ENCODE measurements at regions not wholly inside any gene's neighbourhood (a gene's known extent, or its start where the extent isn't known, plus 50 kb on each side); places are given as distances from the start of the nearest gene placed in this dataset.
"Not testable (repeated sequence)": the region's sequence is repeated elsewhere in the genome, so short reads cannot be mapped to it uniquely, and the experiment has no call there.

DNA sequence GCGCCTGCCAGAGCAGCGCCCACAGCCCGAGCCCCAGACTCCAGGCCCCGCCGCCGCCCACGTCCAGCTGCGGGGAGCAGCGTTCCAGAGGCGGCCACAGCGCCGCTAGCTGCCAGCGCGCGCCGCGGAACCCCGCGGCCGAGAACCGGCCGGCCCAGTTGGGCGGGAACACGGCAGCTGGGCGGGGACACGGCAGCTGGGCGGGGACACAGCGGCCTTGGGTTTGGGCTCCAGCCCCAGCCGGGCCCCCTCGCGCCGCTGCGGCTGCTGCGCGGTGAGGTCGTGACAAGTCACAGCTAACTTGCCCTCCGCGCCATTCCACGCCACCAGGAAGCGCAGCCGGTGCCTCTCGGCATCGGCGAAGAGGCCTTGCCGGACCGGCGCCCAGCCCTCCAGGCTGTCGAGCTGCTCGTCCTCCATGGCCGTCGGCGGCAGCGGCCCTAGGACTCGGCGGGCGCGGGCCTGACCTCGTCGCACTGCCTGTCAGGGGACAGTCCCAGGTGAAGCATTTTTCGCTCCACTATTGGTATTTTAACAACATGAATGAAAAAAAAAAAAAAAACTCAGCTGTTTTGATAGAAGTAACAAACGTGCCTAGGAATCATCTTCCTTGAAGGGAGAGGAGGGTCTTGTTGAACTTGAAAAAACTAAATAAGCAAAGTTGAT is 56.6 kb upstream of the GOLGA8N start:
- H3K9me3 ChIP-seq (ENCODE audit: control insufficient read depth in 2 of 3, insufficient read depth in 1 of 3, low read length in 3 of 3); H3K27me3 ChIP-seq (ENCODE audit: control insufficient read depth, insufficient read depth, low read length); intact Hi-C loops (cut with DNase I); H3K9ac ChIP-seq (ENCODE audit: low read length in 3 of 3); H3K4me1 ChIP-seq (ENCODE audit: control insufficient read depth in 2 of 3, insufficient read depth in 2 of 3, low read depth in 1 of 3, low read length in 3 of 3); H3K36me3 ChIP-seq (ENCODE audit: control insufficient read depth in 2 of 3, insufficient read depth in 3 of 3, low read length in 3 of 3); H3K27ac ChIP-seq (ENCODE audit: low read depth in 2 of 2, low read length in 2 of 2); FAIRE-seq: not testable (repeated sequence)
- peak overlapping the region; percentile 45 to 59 (median 45) for H3K4me3 ChIP-seq (ENCODE audit: low read length in 3 of 3)
- peak; percentile 6 to 84 (median 31) for DNase-seq

DNA sequence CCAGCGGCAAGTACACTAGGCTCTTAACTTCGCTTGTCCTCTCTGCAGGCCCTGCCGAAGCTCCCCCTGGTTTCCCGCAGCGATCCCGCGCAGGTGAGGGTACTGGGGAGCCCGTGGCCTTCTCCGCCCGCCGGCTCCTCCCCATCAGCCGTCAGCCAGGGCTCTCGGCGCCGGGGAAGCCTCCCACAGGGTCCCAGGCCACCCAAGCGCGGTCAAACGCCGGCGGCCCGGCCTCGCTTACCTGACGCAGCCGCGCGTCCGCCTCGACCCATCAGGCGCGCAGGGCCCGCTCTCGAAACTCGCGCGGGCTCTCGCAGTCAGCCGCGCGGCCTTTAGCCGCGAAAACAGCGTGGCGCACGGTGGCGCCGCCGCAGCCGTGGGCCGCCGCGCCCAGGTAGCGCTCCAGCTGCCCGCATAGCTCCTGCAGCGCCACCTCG is 57.2 kb upstream of the GOLGA8N start:
- H3K27ac ChIP-seq (ENCODE audit: low read depth in 2 of 2, low read length in 2 of 2); FAIRE-seq: not testable (repeated sequence)

DNA sequence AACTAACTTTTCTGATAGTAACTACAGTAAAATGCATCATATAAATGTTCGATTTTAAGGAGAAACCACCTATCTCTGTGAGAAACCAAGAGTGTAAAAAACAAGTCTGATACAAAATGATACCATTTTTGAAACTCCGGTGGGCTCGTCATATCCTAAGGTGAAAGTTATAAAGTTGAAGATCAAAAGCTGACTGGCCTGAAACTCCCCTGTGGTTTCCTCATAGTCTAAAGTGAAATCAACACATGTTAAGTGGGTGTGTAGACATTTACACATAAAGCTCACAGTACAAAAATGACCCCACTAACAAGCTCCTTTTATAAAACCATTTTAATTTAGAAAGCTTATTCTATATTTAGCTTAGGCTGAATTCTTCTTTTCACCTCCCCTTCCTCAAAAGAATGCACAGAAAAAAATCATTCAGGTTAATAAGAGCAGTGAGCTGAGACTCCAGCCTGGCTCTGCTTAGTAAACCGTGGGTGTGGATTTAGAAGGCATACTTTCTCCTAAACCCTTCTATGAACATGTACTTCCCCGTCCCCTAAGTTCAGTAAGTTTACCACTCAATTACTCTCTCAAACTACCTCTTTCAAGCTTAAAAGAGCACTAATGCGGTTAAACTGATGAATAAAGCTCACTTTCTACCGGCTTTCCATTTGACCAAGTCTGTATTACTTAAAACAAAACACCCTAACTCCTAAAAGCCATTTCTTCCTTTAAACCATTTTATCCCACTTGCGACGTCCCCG is 57.9 kb upstream of the GOLGA8N start:
- H3K27ac ChIP-seq (ENCODE audit: low read depth in 2 of 2, low read length in 2 of 2); H3K27me3 ChIP-seq (ENCODE audit: control insufficient read depth, insufficient read depth, low read length); H3K4me3 ChIP-seq (ENCODE audit: low read length in 3 of 3); H3K9me3 ChIP-seq (ENCODE audit: control insufficient read depth in 2 of 3, insufficient read depth in 1 of 3, low read length in 3 of 3); H3K36me3 ChIP-seq (ENCODE audit: control insufficient read depth in 2 of 3, insufficient read depth in 3 of 3, low read length in 3 of 3); FAIRE-seq; H3K9ac ChIP-seq (ENCODE audit: low read length in 3 of 3); DNase-seq; H3K4me1 ChIP-seq (ENCODE audit: control insufficient read depth in 2 of 3, insufficient read depth in 2 of 3, low read depth in 1 of 3, low read length in 3 of 3); intact Hi-C loops (cut with DNase I): not testable (repeated sequence)

More for the DNA sequence above, 57.2 kb upstream of the GOLGA8N start:
- H3K4me1 ChIP-seq (ENCODE audit: control insufficient read depth in 2 of 3, insufficient read depth in 2 of 3, low read depth in 1 of 3, low read length in 3 of 3); H3K9me3 ChIP-seq (ENCODE audit: control insufficient read depth in 2 of 3, insufficient read depth in 1 of 3, low read length in 3 of 3); H3K27me3 ChIP-seq (ENCODE audit: control insufficient read depth, insufficient read depth, low read length); H3K36me3 ChIP-seq (ENCODE audit: control insufficient read depth in 2 of 3, insufficient read depth in 3 of 3, low read length in 3 of 3); H3K4me3 ChIP-seq (ENCODE audit: low read length in 3 of 3); H3K9ac ChIP-seq (ENCODE audit: low read length in 3 of 3); intact Hi-C loops (cut with DNase I); DNase-seq: not testable (repeated sequence)

DNA sequence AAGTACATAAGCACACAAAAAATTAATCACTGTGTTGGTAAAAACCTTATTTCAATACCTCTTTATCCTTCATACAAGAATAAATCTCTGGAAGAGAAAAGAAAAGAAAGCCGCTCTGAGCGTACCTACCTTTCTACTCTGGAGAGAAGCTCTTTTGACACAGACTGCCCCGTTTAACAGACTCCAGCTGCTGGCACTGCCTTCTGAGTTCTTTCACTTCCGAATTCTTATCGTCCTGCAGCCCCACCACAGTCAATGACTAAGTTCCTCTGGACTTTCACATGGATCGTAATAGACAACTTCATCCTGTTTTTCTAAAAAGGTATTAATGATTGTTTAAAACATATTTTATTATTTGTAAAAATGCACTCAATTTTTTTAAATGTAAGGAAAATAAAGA is 67.5 kb upstream of the GOLGA8O start:
- H3K4me3 ChIP-seq (ENCODE audit: low read length in 3 of 3); H3K9me3 ChIP-seq (ENCODE audit: control insufficient read depth in 2 of 3, insufficient read depth in 1 of 3, low read length in 3 of 3); FAIRE-seq; H3K9ac ChIP-seq (ENCODE audit: low read length in 3 of 3); H3K4me1 ChIP-seq (ENCODE audit: control insufficient read depth in 2 of 3, insufficient read depth in 2 of 3, low read depth in 1 of 3, low read length in 3 of 3); intact Hi-C loops (cut with DNase I); DNase-seq; H3K27me3 ChIP-seq (ENCODE audit: control insufficient read depth, insufficient read depth, low read length); H3K36me3 ChIP-seq (ENCODE audit: control insufficient read depth in 2 of 3, insufficient read depth in 3 of 3, low read length in 3 of 3); H3K27ac ChIP-seq (ENCODE audit: low read depth in 2 of 2, low read length in 2 of 2): not testable (repeated sequence)

DNA sequence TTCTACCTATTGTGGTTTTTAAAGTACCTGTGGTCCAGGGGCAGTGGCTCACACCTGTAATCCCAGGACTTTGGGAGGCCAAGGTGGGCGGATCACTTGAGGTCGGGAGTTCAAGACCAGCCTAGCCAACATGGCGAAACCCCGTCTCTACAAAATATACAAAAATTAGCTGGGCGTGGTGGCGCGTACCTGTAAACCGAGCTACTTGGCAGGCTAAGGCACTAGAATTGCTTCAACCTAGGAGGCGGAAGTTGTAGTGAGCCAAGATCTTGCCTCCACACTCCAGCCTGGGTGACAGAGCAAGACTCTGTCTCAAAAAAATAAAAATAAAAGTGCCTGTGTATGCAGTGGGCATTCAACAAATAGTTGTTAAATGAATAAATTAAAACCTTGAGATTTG is 67.0 kb upstream of the GOLGA8O start:
- DNase-seq; H3K27me3 ChIP-seq (ENCODE audit: control insufficient read depth, insufficient read depth, low read length); H3K4me1 ChIP-seq (ENCODE audit: control insufficient read depth in 2 of 3, insufficient read depth in 2 of 3, low read depth in 1 of 3, low read length in 3 of 3); intact Hi-C loops (cut with DNase I); H3K4me3 ChIP-seq (ENCODE audit: low read length in 3 of 3); H3K9me3 ChIP-seq (ENCODE audit: control insufficient read depth in 2 of 3, insufficient read depth in 1 of 3, low read length in 3 of 3); H3K9ac ChIP-seq (ENCODE audit: low read length in 3 of 3); H3K27ac ChIP-seq (ENCODE audit: low read depth in 2 of 2, low read length in 2 of 2); FAIRE-seq; H3K36me3 ChIP-seq (ENCODE audit: control insufficient read depth in 2 of 3, insufficient read depth in 3 of 3, low read length in 3 of 3): not testable (repeated sequence)

DNA sequence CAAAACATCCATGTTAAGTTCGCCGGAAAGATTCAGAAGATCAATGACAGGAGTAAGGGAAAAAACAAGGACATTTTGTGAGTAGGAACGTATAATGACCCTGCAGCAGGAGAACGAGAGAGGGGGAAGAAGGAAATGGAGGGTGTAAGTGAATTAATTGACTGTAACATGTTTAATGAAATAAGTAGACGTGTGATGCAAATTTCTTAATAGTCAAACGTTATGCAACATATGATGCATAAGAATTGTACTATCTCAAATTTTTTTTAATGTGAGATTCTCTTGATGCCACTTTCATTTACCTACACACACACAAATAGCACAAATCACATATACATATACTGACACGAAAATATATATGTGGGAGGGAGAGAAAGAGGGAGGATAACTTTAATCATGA is 63.5 kb upstream of the GOLGA8O start:
- H3K27me3 ChIP-seq (ENCODE audit: control insufficient read depth, insufficient read depth, low read length); H3K36me3 ChIP-seq (ENCODE audit: control insufficient read depth in 2 of 3, insufficient read depth in 3 of 3, low read length in 3 of 3); H3K9me3 ChIP-seq (ENCODE audit: control insufficient read depth in 2 of 3, insufficient read depth in 1 of 3, low read length in 3 of 3); FAIRE-seq; H3K4me3 ChIP-seq (ENCODE audit: low read length in 3 of 3); intact Hi-C loops (cut with DNase I); H3K9ac ChIP-seq (ENCODE audit: low read length in 3 of 3); H3K4me1 ChIP-seq (ENCODE audit: control insufficient read depth in 2 of 3, insufficient read depth in 2 of 3, low read depth in 1 of 3, low read length in 3 of 3); H3K27ac ChIP-seq (ENCODE audit: low read depth in 2 of 2, low read length in 2 of 2); DNase-seq: not testable (repeated sequence)

DNA sequence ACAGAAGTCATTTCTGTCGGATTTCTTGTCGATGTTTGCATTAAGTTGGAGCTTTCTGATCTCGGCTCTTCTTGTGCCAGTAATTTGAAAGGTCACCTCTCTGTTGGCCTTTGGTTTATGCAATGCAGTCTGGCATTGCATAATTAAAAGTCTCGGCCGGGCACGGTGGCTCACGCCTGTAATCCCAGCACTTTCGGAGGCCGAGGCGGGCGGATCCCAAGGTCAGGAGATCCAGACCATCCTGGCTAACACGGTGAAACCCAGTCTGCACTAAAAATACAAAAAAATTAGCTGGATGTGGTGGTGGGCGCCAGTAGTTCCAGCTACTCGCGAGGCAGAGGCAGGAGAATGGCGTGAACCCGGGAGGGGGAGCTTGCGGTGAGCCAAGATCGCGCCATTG is 62.6 kb upstream of the GOLGA8O start:
- H3K9me3 ChIP-seq (ENCODE audit: control insufficient read depth in 2 of 3, insufficient read depth in 1 of 3, low read length in 3 of 3); intact Hi-C loops (cut with DNase I); H3K27ac ChIP-seq (ENCODE audit: low read depth in 2 of 2, low read length in 2 of 2); H3K4me1 ChIP-seq (ENCODE audit: control insufficient read depth in 2 of 3, insufficient read depth in 2 of 3, low read depth in 1 of 3, low read length in 3 of 3); H3K9ac ChIP-seq (ENCODE audit: low read length in 3 of 3); H3K36me3 ChIP-seq (ENCODE audit: control insufficient read depth in 2 of 3, insufficient read depth in 3 of 3, low read length in 3 of 3); H3K27me3 ChIP-seq (ENCODE audit: control insufficient read depth, insufficient read depth, low read length); H3K4me3 ChIP-seq (ENCODE audit: low read length in 3 of 3); FAIRE-seq: not testable (repeated sequence)
- peak in 1 of 5 donors; percentile 26 for DNase-seq

DNA sequence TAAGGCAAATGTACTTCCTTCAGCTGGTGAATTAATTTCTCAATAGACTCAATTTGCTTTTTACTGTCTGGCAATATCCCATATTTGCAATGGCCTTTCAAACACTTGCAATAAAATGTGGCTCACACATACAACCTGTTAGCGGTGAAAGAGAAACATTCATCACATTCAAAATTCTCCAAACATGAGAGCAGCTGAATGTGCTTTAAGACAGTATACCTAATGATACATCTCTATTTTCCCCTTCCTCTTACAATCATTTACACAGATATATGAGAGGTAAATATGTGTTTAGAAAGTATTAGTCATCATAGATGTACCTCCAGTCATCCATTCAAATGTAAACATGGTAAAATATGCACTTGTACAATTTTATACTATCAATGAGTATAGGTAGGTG is 61.5 kb upstream of the GOLGA8O start:
- intact Hi-C loops (cut with DNase I); H3K27me3 ChIP-seq (ENCODE audit: control insufficient read depth, insufficient read depth, low read length); FAIRE-seq; H3K4me3 ChIP-seq (ENCODE audit: low read length in 3 of 3); H3K9ac ChIP-seq (ENCODE audit: low read length in 3 of 3); H3K27ac ChIP-seq (ENCODE audit: low read depth in 2 of 2, low read length in 2 of 2); DNase-seq; H3K36me3 ChIP-seq (ENCODE audit: control insufficient read depth in 2 of 3, insufficient read depth in 3 of 3, low read length in 3 of 3); H3K9me3 ChIP-seq (ENCODE audit: control insufficient read depth in 2 of 3, insufficient read depth in 1 of 3, low read length in 3 of 3); H3K4me1 ChIP-seq (ENCODE audit: control insufficient read depth in 2 of 3, insufficient read depth in 2 of 3, low read depth in 1 of 3, low read length in 3 of 3): not testable (repeated sequence)
